ENCODE measurements at regions not wholly inside any gene's neighbourhood (a gene's known extent, or its start where the extent isn't known, plus 50 kb on each side); places are given as distances from the start of the nearest gene placed in this dataset.

DNA sequence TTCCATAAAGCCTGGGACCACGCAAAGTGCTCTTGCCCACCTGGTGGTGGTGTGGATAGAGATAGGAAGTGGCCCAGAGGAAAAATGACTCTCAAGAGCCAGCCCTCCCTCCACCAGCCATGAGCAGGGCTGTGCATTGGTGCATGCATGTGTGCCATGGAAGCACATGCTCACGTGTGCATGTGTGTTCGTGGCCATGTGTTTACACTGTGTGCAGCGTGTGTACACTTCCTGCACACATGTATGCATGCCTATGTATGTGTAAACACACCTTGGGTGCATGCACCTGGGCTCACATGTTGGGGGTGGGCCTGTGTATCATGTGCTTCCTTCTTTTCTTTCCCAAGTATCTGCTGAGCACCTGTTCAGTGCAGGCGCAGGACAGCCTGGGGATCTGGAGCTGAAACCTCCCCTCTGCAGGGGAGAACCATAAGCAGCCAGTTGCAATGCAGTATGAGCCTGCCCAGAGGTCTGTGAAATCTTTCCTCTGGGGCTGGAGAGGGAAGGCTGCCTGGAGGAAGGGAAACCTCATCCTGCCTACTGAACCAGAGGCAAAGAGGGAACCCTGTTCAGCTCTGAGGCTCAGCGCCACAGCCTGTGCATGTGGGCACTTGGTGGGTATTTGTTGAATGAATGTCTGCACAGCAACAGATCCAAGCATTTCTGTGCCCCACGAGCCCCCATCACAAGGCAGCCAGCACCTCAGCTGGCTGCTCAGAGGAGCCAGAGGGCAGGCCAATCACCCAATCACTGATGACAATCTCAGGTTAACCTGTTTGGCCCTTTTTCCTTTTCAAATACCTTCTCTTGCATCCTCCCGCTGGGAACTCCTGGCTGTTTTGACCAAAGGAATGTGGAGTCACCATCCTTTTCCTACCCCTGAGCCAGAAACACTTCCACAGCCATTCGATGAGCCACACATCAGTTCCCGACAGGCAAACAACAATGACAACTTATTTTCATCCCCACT, 327.0 kb downstream of the NPHP4 start:
- Mint-ChIP-seq H3K4me1 (ENCODE audit: low read depth) (peaks cover 18% of the 10 kb centered on the region), H3K36me3 (ENCODE audit: low read depth) (no peaks in the 10 kb centered on the region), H3K27ac (no peak overlapping the region), H3K27me3 (peaks cover 3% of the 10 kb centered on the region), H3K9me3 (no peaks in the 10 kb centered on the region), H3K4me3 (no peak overlapping the region)
- no peak for ATAC-seq
- DNase-seq = no peak
- ChIA-PET POLR2A (interaction anchor here (0.5 kb wide), 1 partner anchor 397 kb away, joined by 3 read pairs; no protein-coding TSS in a partner anchor), CTCF (interaction anchor here (1.2 kb wide), 1 partner anchor 18 kb away, joined by 3 read pairs; no protein-coding TSS in a partner anchor)
- intact Hi-C loops (cut with micrococcal nuclease) = no loop called here
- TF ChIP-seq, protein P1, sequence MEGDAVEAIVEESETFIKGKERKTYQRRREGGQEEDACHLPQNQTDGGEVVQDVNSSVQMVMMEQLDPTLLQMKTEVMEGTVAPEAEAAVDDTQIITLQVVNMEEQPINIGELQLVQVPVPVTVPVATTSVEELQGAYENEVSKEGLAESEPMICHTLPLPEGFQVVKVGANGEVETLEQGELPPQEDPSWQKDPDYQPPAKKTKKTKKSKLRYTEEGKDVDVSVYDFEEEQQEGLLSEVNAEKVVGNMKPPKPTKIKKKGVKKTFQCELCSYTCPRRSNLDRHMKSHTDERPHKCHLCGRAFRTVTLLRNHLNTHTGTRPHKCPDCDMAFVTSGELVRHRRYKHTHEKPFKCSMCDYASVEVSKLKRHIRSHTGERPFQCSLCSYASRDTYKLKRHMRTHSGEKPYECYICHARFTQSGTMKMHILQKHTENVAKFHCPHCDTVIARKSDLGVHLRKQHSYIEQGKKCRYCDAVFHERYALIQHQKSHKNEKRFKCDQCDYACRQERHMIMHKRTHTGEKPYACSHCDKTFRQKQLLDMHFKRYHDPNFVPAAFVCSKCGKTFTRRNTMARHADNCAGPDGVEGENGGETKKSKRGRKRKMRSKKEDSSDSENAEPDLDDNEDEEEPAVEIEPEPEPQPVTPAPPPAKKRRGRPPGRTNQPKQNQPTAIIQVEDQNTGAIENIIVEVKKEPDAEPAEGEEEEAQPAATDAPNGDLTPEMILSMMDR (IDR thresholded peaks at IDR 0.05) = no peak

DNA sequence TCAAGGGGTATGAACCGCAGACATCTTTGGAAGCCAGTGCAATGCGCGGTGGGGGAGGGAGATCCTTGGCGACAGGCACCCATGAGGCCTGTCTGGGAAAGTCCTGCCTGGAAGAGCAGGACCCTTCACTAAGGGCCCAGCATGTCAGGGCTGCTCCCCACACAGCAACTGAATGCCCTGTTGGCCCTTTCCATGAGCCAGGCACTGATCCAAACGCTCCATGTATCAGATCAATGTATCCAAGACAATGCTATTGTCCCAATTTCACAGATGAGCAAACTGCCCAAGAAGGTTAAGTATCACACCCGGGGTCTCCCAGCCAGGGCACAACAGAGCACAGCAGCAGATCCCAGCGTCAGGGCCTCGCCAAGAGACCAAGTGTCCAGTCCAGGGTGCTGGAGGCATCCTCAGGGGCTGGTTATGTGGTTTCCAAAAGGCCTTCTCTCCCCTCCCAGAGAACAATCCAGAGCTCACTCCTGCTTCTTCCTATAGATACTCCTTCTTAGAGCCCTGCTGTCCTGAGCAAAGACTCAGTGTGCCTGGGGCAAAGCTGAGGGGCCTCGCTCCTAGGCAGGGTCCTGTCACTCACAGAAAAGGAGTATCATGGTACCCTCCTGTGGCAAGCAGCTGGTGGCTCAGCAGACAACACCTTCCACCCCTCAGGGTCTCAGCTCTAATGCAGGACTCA, 328.0 kb downstream of the NPHP4 start:
- TF ChIP-seq, protein P1 (IDR thresholded peaks at IDR 0.05) = no peak
- ChIA-PET POLR2A (no interaction called here), CTCF (no interaction called here)
- H3K27me3 Mint-ChIP-seq = peaks cover 3% of the 10 kb centered on the region
- H3K4me3 Mint-ChIP-seq = no peak overlapping the region
- H3K27ac Mint-ChIP-seq = no peak overlapping the region
- DNase-seq = no peak
- H3K4me1 Mint-ChIP-seq (ENCODE audit: low read depth) = peaks cover 18% of the 10 kb centered on the region
- no peak for ATAC-seq
- intact Hi-C loops (cut with micrococcal nuclease) = no loop called here
- no peaks in the 10 kb centered on the region for H3K36me3 Mint-ChIP-seq (ENCODE audit: low read depth)
- no peaks in the 10 kb centered on the region for H3K9me3 Mint-ChIP-seq

DNA sequence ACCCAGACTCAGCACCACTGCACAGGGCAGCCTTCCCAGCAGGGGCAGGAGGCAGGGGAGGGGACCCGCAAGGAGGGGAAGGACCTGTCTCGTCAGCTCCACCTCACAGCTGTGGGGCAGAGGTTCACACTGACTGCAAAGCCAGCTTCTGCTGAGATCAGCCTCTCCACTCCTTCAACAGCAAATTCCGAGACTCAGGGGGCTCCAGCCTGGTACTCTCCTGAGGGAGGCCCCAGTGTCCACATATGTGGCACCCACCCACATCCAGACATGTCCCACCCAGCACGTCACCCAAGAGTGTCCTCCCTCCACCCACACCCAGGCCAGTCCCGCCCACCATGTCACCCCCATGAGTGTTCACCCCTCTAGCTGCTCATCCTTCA, 329.5 kb downstream of the NPHP4 start:
- CTCF ChIA-PET = no interaction called here
- Mint-ChIP-seq H3K4me1 (ENCODE audit: low read depth) (peaks cover 13% of the 10 kb centered on the region), H3K4me3 (no peak overlapping the region), H3K27me3 (peaks cover 3% of the 10 kb centered on the region), H3K9me3 (no peaks in the 10 kb centered on the region), H3K36me3 (ENCODE audit: low read depth) (no peaks in the 10 kb centered on the region), H3K27ac (no peak overlapping the region)
- TF ChIP-seq, protein P1 (IDR thresholded peaks at IDR 0.05) = no peak
- POLR2A ChIA-PET = no interaction called here
- ATAC-seq (no peak), DNase-seq (no peak)
- intact Hi-C loops (cut with micrococcal nuclease) = no loop called here

DNA sequence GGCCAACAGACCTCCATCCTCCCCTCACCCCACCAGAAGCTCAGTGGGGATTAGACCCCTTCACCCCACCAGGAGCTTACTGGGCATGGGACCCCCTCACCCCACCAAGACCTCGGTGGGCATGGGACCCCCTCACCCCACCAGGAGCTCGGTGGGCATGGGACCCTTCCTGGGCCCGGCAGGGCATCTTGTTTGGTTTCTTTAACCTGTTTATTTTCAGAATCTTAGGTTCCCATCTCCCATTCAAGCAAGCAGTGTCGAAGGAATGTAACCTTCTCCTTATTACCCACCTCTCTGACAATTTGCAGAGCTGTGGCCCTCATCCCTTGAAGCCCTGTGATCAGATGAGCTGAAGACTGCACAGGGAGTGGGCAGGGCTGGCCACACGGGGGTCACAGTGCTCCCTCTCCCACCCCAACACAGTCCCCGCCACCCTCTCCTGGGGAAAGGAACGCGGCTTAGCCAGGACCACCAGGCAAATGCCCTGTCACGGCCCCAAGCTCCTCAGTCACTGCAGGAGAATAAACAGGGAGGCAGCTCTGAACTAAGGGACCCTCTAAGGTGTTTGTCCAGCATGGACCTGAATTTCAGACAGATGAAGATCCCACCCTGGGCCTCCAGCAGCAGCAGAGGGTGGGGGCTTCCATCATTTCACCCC, 330.0 kb downstream of the NPHP4 start:
- H3K27me3 Mint-ChIP-seq = peaks cover 3% of the 10 kb centered on the region
- no peaks in the 10 kb centered on the region for H3K9me3 Mint-ChIP-seq
- DNase-seq = no peak
- TF ChIP-seq, protein P1 (IDR thresholded peaks at IDR 0.05) = no peak
- no peak overlapping the region for H3K4me3 Mint-ChIP-seq
- ChIA-PET POLR2A (no interaction called here), CTCF (no interaction called here)
- ATAC-seq = no peak
- H3K27ac Mint-ChIP-seq = no peak overlapping the region
- no peaks in the 10 kb centered on the region for H3K36me3 Mint-ChIP-seq (ENCODE audit: low read depth)
- intact Hi-C loops (cut with micrococcal nuclease) = no loop called here
- H3K4me1 Mint-ChIP-seq (ENCODE audit: low read depth) = peaks cover 13% of the 10 kb centered on the region

All from activated CD8-positive, alpha-beta T cell treated with anti-CD3 and anti-CD28 coated beads for 36 hours (primary cell).